Peyer's patch (tissue), 4 donors: ENCODE measurements at regions not wholly inside any gene's neighbourhood (a gene's known extent, or its start where the extent isn't known, plus 50 kb on each side); places are given as distances from the start of the nearest gene placed in this dataset.

Experiments
- POLR2A ChIP-seq, 2 donors: fragments of 450-650 bp; IDR thresholded peaks; one replicate each; pipeline ENCODE4 v1.5.1; 2017; ENCODE audit warnings: antibody characterized with exemption in 2 of 2, mild to moderate bottlenecking in 2 of 2, moderate library complexity in 2 of 2
- TF ChIP-seq, protein P1 (sequence below), 6 experiments: fragments of 450-650 bp in 4 of 6; fragments of 200-600 bp in 2 of 6; sonication (generic) in 1 of 6; IDR thresholded peaks; one replicate each; pipeline ENCODE4 v1.5.1; 2017 to 2019; ENCODE audit warnings: antibody characterized with exemption in 6 of 6, mild to moderate bottlenecking in 3 of 6, moderate library complexity in 1 of 6

DNA sequence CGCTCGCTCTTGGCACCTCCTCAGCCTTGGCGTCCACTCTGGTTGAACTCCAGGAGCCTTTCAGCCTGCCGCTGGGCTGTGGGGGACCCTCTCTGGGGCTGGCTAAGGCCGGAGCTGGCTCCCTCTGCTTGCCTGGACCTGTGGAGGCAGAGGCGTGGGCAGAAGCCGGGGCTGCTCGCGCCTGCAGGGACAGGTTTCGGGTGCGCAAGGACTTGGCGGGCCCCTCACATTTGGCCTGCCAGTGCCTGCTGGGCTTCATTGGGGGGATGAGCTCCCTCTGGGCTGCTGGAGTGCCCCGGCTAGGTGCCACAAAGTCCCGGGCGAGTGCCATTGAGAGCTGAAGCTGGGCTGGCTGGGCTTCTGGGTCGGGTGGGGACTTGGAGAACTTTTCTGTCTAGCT, 371.7 kb downstream of the FAM133A start:
- TF ChIP-seq, protein P1, sequence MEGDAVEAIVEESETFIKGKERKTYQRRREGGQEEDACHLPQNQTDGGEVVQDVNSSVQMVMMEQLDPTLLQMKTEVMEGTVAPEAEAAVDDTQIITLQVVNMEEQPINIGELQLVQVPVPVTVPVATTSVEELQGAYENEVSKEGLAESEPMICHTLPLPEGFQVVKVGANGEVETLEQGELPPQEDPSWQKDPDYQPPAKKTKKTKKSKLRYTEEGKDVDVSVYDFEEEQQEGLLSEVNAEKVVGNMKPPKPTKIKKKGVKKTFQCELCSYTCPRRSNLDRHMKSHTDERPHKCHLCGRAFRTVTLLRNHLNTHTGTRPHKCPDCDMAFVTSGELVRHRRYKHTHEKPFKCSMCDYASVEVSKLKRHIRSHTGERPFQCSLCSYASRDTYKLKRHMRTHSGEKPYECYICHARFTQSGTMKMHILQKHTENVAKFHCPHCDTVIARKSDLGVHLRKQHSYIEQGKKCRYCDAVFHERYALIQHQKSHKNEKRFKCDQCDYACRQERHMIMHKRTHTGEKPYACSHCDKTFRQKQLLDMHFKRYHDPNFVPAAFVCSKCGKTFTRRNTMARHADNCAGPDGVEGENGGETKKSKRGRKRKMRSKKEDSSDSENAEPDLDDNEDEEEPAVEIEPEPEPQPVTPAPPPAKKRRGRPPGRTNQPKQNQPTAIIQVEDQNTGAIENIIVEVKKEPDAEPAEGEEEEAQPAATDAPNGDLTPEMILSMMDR (IDR thresholded peaks at IDR 0.05): no peak
- TF ChIP-seq POLR2A (IDR thresholded peaks at IDR 0.05): no peak
